ENCODE measurements at regions not wholly inside any gene's neighbourhood (a gene's known extent, or its start where the extent isn't known, plus 50 kb on each side); places are given as distances from the start of the nearest gene placed in this dataset.

DNA sequence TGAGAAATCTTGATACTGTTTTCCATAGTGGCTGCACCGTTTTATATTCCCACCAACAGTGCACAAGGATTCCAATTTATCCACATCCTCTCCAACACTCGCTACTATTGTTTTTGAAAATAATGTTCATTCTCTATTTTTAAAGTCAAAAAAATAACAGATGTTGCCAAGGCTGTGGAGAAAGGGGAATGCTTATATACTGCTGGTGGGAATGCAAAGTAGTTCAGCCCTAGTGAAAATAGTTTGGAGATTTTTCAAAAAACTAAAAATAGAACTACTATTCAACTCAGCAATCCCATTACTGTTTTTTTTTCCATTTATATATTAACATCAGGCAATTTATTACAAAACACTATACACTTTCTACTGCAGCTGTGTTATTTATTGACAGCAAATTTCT, 208.7 kb downstream of the CBLL2 start:
- no peak overlapping the region for H2AFZ ChIP-seq
- CTCF ChIA-PET, result no interaction called here
- intact Hi-C loops (cut with micrococcal nuclease; ENCODE audit: unreplicated experiment), result no loop called here
- no peaks in the 10 kb centered on the region for H4K20me1 ChIP-seq (ENCODE audit: insufficient read depth)
- TF ChIP-seq, protein P1, sequence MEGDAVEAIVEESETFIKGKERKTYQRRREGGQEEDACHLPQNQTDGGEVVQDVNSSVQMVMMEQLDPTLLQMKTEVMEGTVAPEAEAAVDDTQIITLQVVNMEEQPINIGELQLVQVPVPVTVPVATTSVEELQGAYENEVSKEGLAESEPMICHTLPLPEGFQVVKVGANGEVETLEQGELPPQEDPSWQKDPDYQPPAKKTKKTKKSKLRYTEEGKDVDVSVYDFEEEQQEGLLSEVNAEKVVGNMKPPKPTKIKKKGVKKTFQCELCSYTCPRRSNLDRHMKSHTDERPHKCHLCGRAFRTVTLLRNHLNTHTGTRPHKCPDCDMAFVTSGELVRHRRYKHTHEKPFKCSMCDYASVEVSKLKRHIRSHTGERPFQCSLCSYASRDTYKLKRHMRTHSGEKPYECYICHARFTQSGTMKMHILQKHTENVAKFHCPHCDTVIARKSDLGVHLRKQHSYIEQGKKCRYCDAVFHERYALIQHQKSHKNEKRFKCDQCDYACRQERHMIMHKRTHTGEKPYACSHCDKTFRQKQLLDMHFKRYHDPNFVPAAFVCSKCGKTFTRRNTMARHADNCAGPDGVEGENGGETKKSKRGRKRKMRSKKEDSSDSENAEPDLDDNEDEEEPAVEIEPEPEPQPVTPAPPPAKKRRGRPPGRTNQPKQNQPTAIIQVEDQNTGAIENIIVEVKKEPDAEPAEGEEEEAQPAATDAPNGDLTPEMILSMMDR (conservative IDR thresholded peaks at IDR 0.05), result no peak
- POLR2A ChIA-PET (ENCODE audit: unreplicated experiment), result no interaction called here
- no peak overlapping the region for H3K4me3 ChIP-seq
- no peak overlapping the region for H3K27ac ChIP-seq
- no peak for DNase-seq
- H3K79me2 ChIP-seq (ENCODE audit: low read depth), result no peaks in the 10 kb centered on the region
- BruUV-seq (replicated peaks), result no TSS peak
- no peak overlapping the region for H3K4me2 ChIP-seq
- H3K36me3 ChIP-seq (ENCODE audit: low read depth), result no peaks in the 10 kb centered on the region
- no peaks in the 10 kb centered on the region for H3K4me1 ChIP-seq (replicated peaks; ENCODE audit: insufficient read depth)
- no peaks in the 10 kb centered on the region for H3F3A ChIP-seq (ENCODE audit: insufficient read depth, low read depth)
- H3K9me3 ChIP-seq (ENCODE audit: insufficient read depth, low read depth), result peaks cover 6% of the 10 kb centered on the region; the same call in 1 of the 2 replicates
- H3K27me3 ChIP-seq (ENCODE audit: insufficient read depth, low read depth), result no peaks in the 10 kb centered on the region
- no peaks in the 10 kb centered on the region for H3K9me2 ChIP-seq (ENCODE audit: insufficient read depth)

DNA sequence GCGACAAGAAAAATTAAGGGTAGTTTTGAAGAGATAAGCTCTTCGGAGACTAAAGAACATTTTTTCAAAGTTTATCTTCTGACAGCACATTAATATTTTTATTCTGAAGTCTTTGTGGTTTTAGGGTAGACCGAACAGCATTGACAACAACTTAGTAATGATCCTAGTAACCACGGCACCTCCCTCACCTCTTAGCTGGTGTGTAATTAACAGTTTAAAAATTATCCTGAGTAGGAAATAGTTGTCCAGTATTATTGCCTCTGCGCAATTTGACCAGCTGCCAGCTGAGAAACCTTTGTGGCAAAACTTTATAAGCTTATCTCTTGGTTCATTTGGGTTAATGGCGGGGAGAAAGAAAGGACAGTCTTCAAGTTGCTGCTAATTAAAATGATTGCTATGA, 213.6 kb downstream of the CBLL2 start:
- TF ChIP-seq EZH2 (IDR thresholded peaks at IDR 0.05; ENCODE audit: low read depth), result no peak
- TF ChIP-seq, protein P1 (conservative IDR thresholded peaks at IDR 0.05), result no peak
- no peak overlapping the region for H3K4me2 ChIP-seq
- intact Hi-C loops (cut with micrococcal nuclease; ENCODE audit: unreplicated experiment), result no loop called here
- H3K9me3 ChIP-seq (ENCODE audit: insufficient read depth, low read depth), result no peaks in the 10 kb centered on the region
- H3F3A ChIP-seq (ENCODE audit: insufficient read depth, low read depth), result no peaks in the 10 kb centered on the region
- no peak overlapping the region for H3K27ac ChIP-seq
- DNase-seq, result no peak
- no peak overlapping the region for H3K4me3 ChIP-seq
- H4K20me1 ChIP-seq (ENCODE audit: insufficient read depth), result no peaks in the 10 kb centered on the region
- BruUV-seq (replicated peaks), result no TSS peak
- no peak overlapping the region for H2AFZ ChIP-seq
- POLR2A ChIA-PET (ENCODE audit: unreplicated experiment), result interaction anchor here (0.7 kb wide), 1 partner anchor 164 kb away, joined by 3 read pairs; no protein-coding TSS in a partner anchor
- H3K79me2 ChIP-seq (ENCODE audit: low read depth), result no peaks in the 10 kb centered on the region
- H3K36me3 ChIP-seq (ENCODE audit: low read depth), result no peaks in the 10 kb centered on the region
- H3K27me3 ChIP-seq (ENCODE audit: insufficient read depth, low read depth), result no peaks in the 10 kb centered on the region
- no peaks in the 10 kb centered on the region for H3K9me2 ChIP-seq (ENCODE audit: insufficient read depth)
- CTCF ChIA-PET, result no interaction called here
- no peaks in the 10 kb centered on the region for H3K4me1 ChIP-seq (replicated peaks; ENCODE audit: insufficient read depth)

DNA sequence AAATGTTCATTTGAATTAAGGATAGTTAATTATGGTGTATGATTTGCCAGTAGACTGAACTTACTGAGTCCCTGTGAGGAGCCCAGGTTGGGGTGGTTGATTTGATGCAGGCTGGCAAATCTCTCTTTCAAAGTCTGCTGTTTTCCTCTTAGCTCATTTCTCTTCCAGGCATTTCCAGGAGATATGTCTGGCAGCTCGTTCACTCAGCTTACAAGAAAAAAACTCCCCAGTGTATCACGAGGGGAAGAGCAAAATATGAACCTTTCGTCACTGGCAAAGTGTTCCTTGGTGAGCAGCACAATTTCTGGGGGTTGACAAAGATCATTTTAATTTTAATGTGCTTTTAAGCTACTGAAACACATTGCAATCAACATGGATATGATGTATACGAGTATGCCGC, 244.2 kb downstream of the CBLL2 start:
- Histone ChIP-seq H3K79me2 (ENCODE audit: low read depth) (no peaks in the 10 kb centered on the region), H3K4me3 (no peak overlapping the region), H3K27me3 (ENCODE audit: insufficient read depth, low read depth) (no peaks in the 10 kb centered on the region), H4K20me1 (ENCODE audit: insufficient read depth) (no peaks in the 10 kb centered on the region), H3K36me3 (ENCODE audit: low read depth) (no peaks in the 10 kb centered on the region), H2AFZ (no peak overlapping the region), H3K4me1 (replicated peaks; ENCODE audit: insufficient read depth) (peaks cover 16% of the 10 kb centered on the region), H3F3A (ENCODE audit: insufficient read depth, low read depth) (no peaks in the 10 kb centered on the region; the same call in 1 of the 2 replicates), H3K9me3 (ENCODE audit: insufficient read depth, low read depth) (no peaks in the 10 kb centered on the region), H3K27ac (no peak overlapping the region), H3K9me2 (ENCODE audit: insufficient read depth) (no peaks in the 10 kb centered on the region), H3K4me2 (no peak overlapping the region)
- no peak for DNase-seq
- BruUV-seq (replicated peaks), result no TSS peak
- intact Hi-C loops (cut with micrococcal nuclease; ENCODE audit: unreplicated experiment), result no loop called here
- ChIA-PET POLR2A (ENCODE audit: unreplicated experiment) (no interaction called here), CTCF (no interaction called here)
- no peak for TF ChIP-seq EZH2 (IDR thresholded peaks at IDR 0.05; ENCODE audit: low read depth)
- TF ChIP-seq, protein P1 (conservative IDR thresholded peaks at IDR 0.05), result no peak
